CD4-positive, alpha-beta memory T cell (primary cell): ENCODE measurements at regions not wholly inside any gene's neighbourhood (a gene's known extent, or its start where the extent isn't known, plus 50 kb on each side); places are given as distances from the start of the nearest gene placed in this dataset.

ENCODE experiments used
- CTCF ChIA-PET: fragments of 350-600 bp; sonication (Branson Sonifier 250); formaldehyde crosslinking; loops from one replicate; lab custom pipeline; 2021; ENCODE audit warnings: inconsistent platforms; ENCODE audit not compliant: partially characterized antibody; lab: Charles Lee
- POLR2A ChIA-PET: fragments of 350-600 bp; sonication (Branson Sonifier 250); formaldehyde crosslinking; loops from one replicate; lab custom pipeline; 2021; ENCODE audit not compliant: partially characterized antibody; lab: Charles Lee
- DNase-seq, 5 donors: peaks; one replicate each; pipeline versions ENCODE4 v3.0.0 to v3.0.0-alpha.2; 2020 to 2022; ENCODE audit warnings: mixed read lengths in 1 of 5
- H3K27ac ChIP-seq: one replicate; pipeline ENCODE4 v1.7.0; 2013; ENCODE audit warnings: low read depth, low read length
- H3K27me3 ChIP-seq: 2 replicates; pipeline ENCODE4 v1.7.0; 2013; ENCODE audit warnings: mild to moderate bottlenecking, low read length, moderate library complexity; ENCODE audit not compliant: insufficient read depth
- H3K36me3 ChIP-seq: 2 replicates; pipeline ENCODE4 v1.7.0; 2013; ENCODE audit warnings: mild to moderate bottlenecking, low read length, moderate library complexity; ENCODE audit not compliant: insufficient read depth
- H3K4me1 ChIP-seq: 2 replicates; pipeline ENCODE4 v1.7.0; 2013; ENCODE audit warnings: mild to moderate bottlenecking, low read length, moderate library complexity; ENCODE audit not compliant: insufficient read depth
- H3K4me3 ChIP-seq, 2 donors: one replicate each; pipeline ENCODE4 v1.7.0; 2013; ENCODE audit warnings: low read length in 2 of 2, mild to moderate bottlenecking in 1 of 2
- H3K9me3 ChIP-seq, 2 donors: one replicate each; pipeline ENCODE4 v1.7.0; 2013; ENCODE audit warnings: low read length in 2 of 2, control low read depth in 1 of 2; ENCODE audit not compliant: control insufficient read depth in 1 of 2
- H3K27ac Mint-ChIP-seq, 7 donors: one replicate each; pipeline ENCODE4 v1.8.0; 2020 to 2021; ENCODE audit warnings: mixed read lengths in 7 of 7, mild to moderate bottlenecking in 6 of 7, inconsistent platforms in 3 of 7, moderate library complexity in 3 of 7
- H3K27me3 Mint-ChIP-seq, 2 donors: one replicate each; pipeline ENCODE4 v1.8.0; 2020 to 2021; ENCODE audit warnings: mixed read lengths in 2 of 2
- H3K36me3 Mint-ChIP-seq, 2 donors: one replicate each; pipeline ENCODE4 v1.8.0; 2020 to 2021; ENCODE audit warnings: mixed read lengths in 2 of 2, inconsistent platforms in 1 of 2, mild to moderate bottlenecking in 1 of 2
- H3K4me1 Mint-ChIP-seq, 4 donors: one replicate each; pipeline ENCODE4 v1.8.0; 2020 to 2021; ENCODE audit warnings: mixed read lengths in 4 of 4, mild to moderate bottlenecking in 1 of 4
- H3K4me3 Mint-ChIP-seq, 8 donors: one replicate each; pipeline ENCODE4 v1.8.0; 2020 to 2021; ENCODE audit warnings: mixed read lengths in 8 of 8, mild to moderate bottlenecking in 7 of 8, moderate library complexity in 6 of 8, inconsistent platforms in 3 of 8
- H3K9me3 Mint-ChIP-seq, 8 donors: one replicate each; pipeline ENCODE4 v1.8.0; 2020 to 2021; ENCODE audit warnings: mixed read lengths in 8 of 8, mild to moderate bottlenecking in 5 of 8, inconsistent platforms in 3 of 8, moderate library complexity in 1 of 8
- intact Hi-C: fragments of 100-400 bp; cut with micrococcal nuclease; formaldehyde crosslinking; loops from one replicate; pipeline ENCODE4 v1.15.1; 2023

- peaks cover 2 to 3% of the 10 kb centered on the region in 2 donors for H3K27me3 Mint-ChIP-seq
- DNase-seq: no peak
- intact Hi-C loops: no loop called here
- H3K36me3 Mint-ChIP-seq: no peaks in the 10 kb centered on the region
- no peaks in the 10 kb centered on the region for H3K4me1 Mint-ChIP-seq
- H3K4me3 Mint-ChIP-seq: no peak overlapping the region
- Histone ChIP-seq H3K9me3 (no peaks in the 10 kb centered on the region), H3K36me3 (no peaks in the 10 kb centered on the region), H3K4me3 (no peak overlapping the region), H3K27ac (no peak overlapping the region), H3K27me3 (no peaks in the 10 kb centered on the region), H3K4me1 (no peaks in the 10 kb centered on the region)
- CTCF ChIA-PET: no interaction called here
- no peak overlapping the region for H3K27ac Mint-ChIP-seq
- H3K9me3 Mint-ChIP-seq: peaks cover 0 to 5% (median 0%) of the 10 kb centered on the region in 8 donors
- POLR2A ChIA-PET: no interaction called here
These were observed 86.2 kb downstream of the TFAP2C start for GRCh38 chr20:56715309-56715708.

GRCh38 chr20:56715902-56716519 is 86.9 kb downstream of the TFAP2C start:
- no peaks in the 10 kb centered on the region for H3K36me3 ChIP-seq
- Mint-ChIP-seq H3K36me3 (no peaks in the 10 kb centered on the region), H3K27me3 (peaks cover 2 to 3% of the 10 kb centered on the region in 2 donors), H3K27ac (no peak overlapping the region), H3K9me3 (peaks cover 0 to 6% (median 0%) of the 10 kb centered on the region in 8 donors), H3K4me1 (no peaks in the 10 kb centered on the region), H3K4me3 (no peak overlapping the region)
- H3K9me3 ChIP-seq: no peaks in the 10 kb centered on the region
- H3K27me3 ChIP-seq: no peaks in the 10 kb centered on the region
- no peak for DNase-seq
- intact Hi-C loops: no loop called here
- ChIA-PET POLR2A (no interaction called here), CTCF (no interaction called here)
- H3K4me1 ChIP-seq: no peaks in the 10 kb centered on the region
- no peak overlapping the region for H3K27ac ChIP-seq
- no peak overlapping the region for H3K4me3 ChIP-seq

- POLR2A ChIA-PET: no interaction called here
- intact Hi-C loops: no loop called here
These were observed 87.7 kb downstream of the TFAP2C start for GRCh38 chr20:56716806-56717205.

GRCh38 chr20:56718816-56719215 is 89.7 kb downstream of the TFAP2C start:
- intact Hi-C loops: no loop called here
- POLR2A ChIA-PET: no interaction called here

More at GRCh38 chr20:56716806-56717205, 87.7 kb downstream of the TFAP2C start:
- H3K4me1 Mint-ChIP-seq: no peaks in the 10 kb centered on the region
- CTCF ChIA-PET: no interaction called here
- H3K9me3 Mint-ChIP-seq: peaks cover 0 to 2% (median 0%) of the 10 kb centered on the region in 8 donors
- no peaks in the 10 kb centered on the region for H3K27me3 ChIP-seq
- no peak overlapping the region for H3K4me3 Mint-ChIP-seq
- no peaks in the 10 kb centered on the region for H3K36me3 ChIP-seq
- peaks cover 0 to 3% of the 10 kb centered on the region in 2 donors for H3K27me3 Mint-ChIP-seq
- no peak overlapping the region for H3K27ac Mint-ChIP-seq
- no peak for DNase-seq
- H3K27ac ChIP-seq: no peak overlapping the region
- H3K36me3 Mint-ChIP-seq: no peaks in the 10 kb centered on the region
- H3K4me1 ChIP-seq: no peaks in the 10 kb centered on the region
- H3K4me3 ChIP-seq: no peak overlapping the region
- no peaks in the 10 kb centered on the region for H3K9me3 ChIP-seq

GRCh38 chr20:56720620-56721213 is 91.6 kb downstream of the TFAP2C start:
- H3K27me3 Mint-ChIP-seq: peaks cover 0 to 3% of the 10 kb centered on the region in 2 donors
- ChIA-PET CTCF (no interaction called here), POLR2A (no interaction called here)
- Histone ChIP-seq H3K36me3 (no peaks in the 10 kb centered on the region), H3K4me3 (no peak overlapping the region), H3K27ac (no peak overlapping the region), H3K9me3 (no peaks in the 10 kb centered on the region), H3K4me1 (no peaks in the 10 kb centered on the region), H3K27me3 (no peaks in the 10 kb centered on the region)
- intact Hi-C loops: no loop called here
- H3K27ac Mint-ChIP-seq: no peak overlapping the region
- peaks cover 0 to 2% (median 0%) of the 10 kb centered on the region in 8 donors for H3K9me3 Mint-ChIP-seq
- no peak overlapping the region for H3K4me3 Mint-ChIP-seq
- DNase-seq: no peak
- H3K36me3 Mint-ChIP-seq: no peaks in the 10 kb centered on the region
- H3K4me1 Mint-ChIP-seq: no peaks in the 10 kb centered on the region

More at GRCh38 chr20:56718816-56719215, 89.7 kb downstream of the TFAP2C start:
- Histone ChIP-seq H3K9me3 (no peaks in the 10 kb centered on the region), H3K4me3 (no peak overlapping the region), H3K36me3 (no peaks in the 10 kb centered on the region), H3K27ac (no peak overlapping the region), H3K4me1 (no peaks in the 10 kb centered on the region), H3K27me3 (no peaks in the 10 kb centered on the region)
- peaks cover 0 to 3% of the 10 kb centered on the region in 2 donors for H3K27me3 Mint-ChIP-seq
- DNase-seq: no peak
- peaks cover 0 to 2% (median 0%) of the 10 kb centered on the region in 8 donors for H3K9me3 Mint-ChIP-seq
- CTCF ChIA-PET: no interaction called here
- H3K4me1 Mint-ChIP-seq: no peaks in the 10 kb centered on the region
- no peak overlapping the region for H3K27ac Mint-ChIP-seq
- no peak overlapping the region for H3K4me3 Mint-ChIP-seq
- no peaks in the 10 kb centered on the region for H3K36me3 Mint-ChIP-seq

GRCh38 chr20:56722042-56722441 is 92.9 kb downstream of the TFAP2C start:
- Mint-ChIP-seq H3K4me1 (no peaks in the 10 kb centered on the region), H3K36me3 (no peaks in the 10 kb centered on the region), H3K27ac (peak overlapping the region in 1 of 7 donors; percentile 4), H3K9me3 (peaks cover 0 to 2% (median 0%) of the 10 kb centered on the region in 8 donors), H3K27me3 (peaks cover 0 to 3% of the 10 kb centered on the region in 2 donors), H3K4me3 (no peak overlapping the region)
- Histone ChIP-seq H3K27ac (no peak overlapping the region), H3K27me3 (no peaks in the 10 kb centered on the region), H3K36me3 (no peaks in the 10 kb centered on the region), H3K9me3 (no peaks in the 10 kb centered on the region), H3K4me3 (no peak overlapping the region), H3K4me1 (no peaks in the 10 kb centered on the region)
- ChIA-PET CTCF (no interaction called here), POLR2A (no interaction called here)
- intact Hi-C loops: no loop called here
- DNase-seq: no peak

GRCh38 chr20:56723331-56723730 is 94.2 kb downstream of the TFAP2C start:
- intact Hi-C loops: no loop called here
- no peak overlapping the region for H3K4me3 Mint-ChIP-seq
- Histone ChIP-seq H3K36me3 (no peaks in the 10 kb centered on the region), H3K4me1 (no peaks in the 10 kb centered on the region), H3K27me3 (no peaks in the 10 kb centered on the region), H3K9me3 (no peaks in the 10 kb centered on the region), H3K4me3 (no peak overlapping the region), H3K27ac (no peak overlapping the region)
- H3K9me3 Mint-ChIP-seq: peaks cover 0 to 2% (median 0%) of the 10 kb centered on the region in 8 donors
- H3K36me3 Mint-ChIP-seq: no peaks in the 10 kb centered on the region
- H3K27me3 Mint-ChIP-seq: peaks cover 0 to 2% of the 10 kb centered on the region in 2 donors
- no peak for DNase-seq
- H3K4me1 Mint-ChIP-seq: no peaks in the 10 kb centered on the region
- H3K27ac Mint-ChIP-seq: no peak overlapping the region
- CTCF ChIA-PET: no interaction called here
- POLR2A ChIA-PET: no interaction called here
